ENCODE measurements at regions not wholly inside any gene's neighbourhood (a gene's known extent, or its start where the extent isn't known, plus 50 kb on each side); places are given as distances from the start of the nearest gene placed in this dataset.

GRCh38 chr5:56637321-56637920 lies 177.9 kb upstream of the MAP3K1 start (continued):
- TF ChIP-seq ZNF318 (CRISPR knock-in tag; IDR thresholded peaks at IDR 0.05) (no peak), ZNF550 (CRISPR knock-in tag; IDR thresholded peaks at IDR 0.05; ENCODE audit: borderline replicate concordance) (no peak), ZFP41 (CRISPR knock-in tag; IDR thresholded peaks at IDR 0.05; ENCODE audit: borderline replicate concordance) (no peak), HMG20A (CRISPR knock-in tag; IDR thresholded peaks at IDR 0.05; ENCODE audit: borderline replicate concordance) (peak; percentile 81; the same call in 1 of the 2 replicates), SYNCRIP (IDR thresholded peaks at IDR 0.05; ENCODE audit: insufficient read depth, low read depth, low read length) (no peak), HNRNPUL1 (IDR thresholded peaks at IDR 0.05; ENCODE audit: low read depth, low read length) (no peak), ZSCAN20 (CRISPR knock-in tag; IDR thresholded peaks at IDR 0.05; ENCODE audit: borderline replicate concordance) (no peak), HOMEZ (CRISPR knock-in tag; IDR thresholded peaks at IDR 0.05; ENCODE audit: low read depth) (peak; percentile 54; the same call in 1 of the 2 replicates), STAT5B (CRISPR knock-in tag; IDR thresholded peaks at IDR 0.05) (no peak), ZNF451 (CRISPR knock-in tag; IDR thresholded peaks at IDR 0.05) (no peak)
- TF ChIP-seq, protein P1, sequence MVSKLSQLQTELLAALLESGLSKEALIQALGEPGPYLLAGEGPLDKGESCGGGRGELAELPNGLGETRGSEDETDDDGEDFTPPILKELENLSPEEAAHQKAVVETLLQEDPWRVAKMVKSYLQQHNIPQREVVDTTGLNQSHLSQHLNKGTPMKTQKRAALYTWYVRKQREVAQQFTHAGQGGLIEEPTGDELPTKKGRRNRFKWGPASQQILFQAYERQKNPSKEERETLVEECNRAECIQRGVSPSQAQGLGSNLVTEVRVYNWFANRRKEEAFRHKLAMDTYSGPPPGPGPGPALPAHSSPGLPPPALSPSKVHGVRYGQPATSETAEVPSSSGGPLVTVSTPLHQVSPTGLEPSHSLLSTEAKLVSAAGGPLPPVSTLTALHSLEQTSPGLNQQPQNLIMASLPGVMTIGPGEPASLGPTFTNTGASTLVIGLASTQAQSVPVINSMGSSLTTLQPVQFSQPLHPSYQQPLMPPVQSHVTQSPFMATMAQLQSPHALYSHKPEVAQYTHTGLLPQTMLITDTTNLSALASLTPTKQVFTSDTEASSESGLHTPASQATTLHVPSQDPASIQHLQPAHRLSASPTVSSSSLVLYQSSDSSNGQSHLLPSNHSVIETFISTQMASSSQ (IDR thresholded peaks at IDR 0.05; ENCODE audit: low read depth): peak; percentile 60; the same call in 1 of the 2 replicates
- TF ChIP-seq, protein P1 (CRISPR knock-in tag; IDR thresholded peaks at IDR 0.05; ENCODE audit: borderline replicate concordance): peak; percentile 48; the same call in 1 of the 2 replicates
- TF ChIP-seq, protein P2, sequence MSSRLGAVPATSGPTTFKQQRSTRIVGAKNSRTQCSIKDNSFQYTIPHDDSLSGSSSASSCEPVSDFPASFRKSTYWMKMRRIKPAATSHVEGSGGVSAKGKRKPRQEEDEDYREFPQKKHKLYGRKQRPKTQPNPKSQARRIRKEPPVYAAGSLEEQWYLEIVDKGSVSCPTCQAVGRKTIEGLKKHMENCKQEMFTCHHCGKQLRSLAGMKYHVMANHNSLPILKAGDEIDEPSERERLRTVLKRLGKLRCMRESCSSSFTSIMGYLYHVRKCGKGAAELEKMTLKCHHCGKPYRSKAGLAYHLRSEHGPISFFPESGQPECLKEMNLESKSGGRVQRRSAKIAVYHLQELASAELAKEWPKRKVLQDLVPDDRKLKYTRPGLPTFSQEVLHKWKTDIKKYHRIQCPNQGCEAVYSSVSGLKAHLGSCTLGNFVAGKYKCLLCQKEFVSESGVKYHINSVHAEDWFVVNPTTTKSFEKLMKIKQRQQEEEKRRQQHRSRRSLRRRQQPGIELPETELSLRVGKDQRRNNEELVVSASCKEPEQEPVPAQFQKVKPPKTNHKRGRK (CRISPR knock-in tag; IDR thresholded peaks at IDR 0.05): no peak

All from HepG2 (cell line).